ENCODE measurements at regions not wholly inside any gene's neighbourhood (a gene's known extent, or its start where the extent isn't known, plus 50 kb on each side); places are given as distances from the start of the nearest gene placed in this dataset.
"Not testable (repeated sequence)": the region's sequence is repeated elsewhere in the genome, so short reads cannot be mapped to it uniquely, and the experiment has no call there.

GRCh38 chr3:59502806-59503205 is 453.0 kb upstream of the CFAP20DC start:
- Mint-ChIP-seq H3K27ac (no peak overlapping the region), H3K9me3 (no peaks in the 10 kb centered on the region), H3K36me3 (no peaks in the 10 kb centered on the region), H3K27me3 (ENCODE audit: low read depth in 2 of 2) (peaks cover 6 to 19% of the 10 kb centered on the region in 2 donors), H3K4me1 (no peaks in the 10 kb centered on the region), H3K4me3 (no peak overlapping the region)
- Histone ChIP-seq H3K4me3 (ENCODE audit: low read length) (no peak overlapping the region), H3K27me3 (ENCODE audit: control insufficient read depth, insufficient read depth, low read length) (no peaks in the 10 kb centered on the region), H3K4me1 (ENCODE audit: control insufficient read depth, insufficient read depth, low read length) (no peaks in the 10 kb centered on the region), H3K9me3 (ENCODE audit: control insufficient read depth, insufficient read depth, low read length) (no peaks in the 10 kb centered on the region), H3K36me3 (ENCODE audit: control insufficient read depth, insufficient read depth, low read length) (no peaks in the 10 kb centered on the region), H3K27ac (ENCODE audit: low read length) (no peak overlapping the region)
- TF ChIP-seq CTCF (IDR thresholded peaks at IDR 0.05): no peak
- DNase-seq: no peak
- intact Hi-C loops (cut with micrococcal nuclease): no loop called here
- ATAC-seq: no peak
- WGBS (ENCODE audit: insufficient coverage): 83% methylated on average over 4 of the region's 4 CpGs

- Histone ChIP-seq H3K4me3 (ENCODE audit: low read length) (no peak overlapping the region), H3K27ac (ENCODE audit: low read length) (no peak overlapping the region), H3K36me3 (ENCODE audit: control insufficient read depth, insufficient read depth, low read length) (no peaks in the 10 kb centered on the region), H3K4me1 (ENCODE audit: control insufficient read depth, insufficient read depth, low read length) (peaks cover 4% of the 10 kb centered on the region), H3K9me3 (ENCODE audit: control insufficient read depth, insufficient read depth, low read length) (no peaks in the 10 kb centered on the region), H3K27me3 (ENCODE audit: control insufficient read depth, insufficient read depth, low read length) (no peaks in the 10 kb centered on the region)
- Mint-ChIP-seq H3K4me3 (no peak overlapping the region), H3K27ac (no peak overlapping the region), H3K36me3 (no peaks in the 10 kb centered on the region), H3K27me3 (ENCODE audit: low read depth in 2 of 2) (peaks cover 10 to 20% of the 10 kb centered on the region in 2 donors), H3K9me3 (no peaks in the 10 kb centered on the region), H3K4me1 (peaks cover 0 to 12% of the 10 kb centered on the region in 2 donors)
- DNase-seq: no peak
- intact Hi-C loops (cut with micrococcal nuclease): no loop called here
- 91% methylated on average over 4 of the region's 4 CpGs for WGBS (ENCODE audit: insufficient coverage)
- TF ChIP-seq CTCF (IDR thresholded peaks at IDR 0.05): no peak
- no peak for ATAC-seq
These were observed 450.1 kb upstream of the CFAP20DC start for GRCh38 chr3:59499954-59500353.

- no peak for ATAC-seq
- no peaks in the 10 kb centered on the region for H3K36me3 ChIP-seq (ENCODE audit: control insufficient read depth, insufficient read depth, low read length)
- Mint-ChIP-seq H3K27ac (no peak overlapping the region), H3K4me1 (peaks cover 0 to 12% of the 10 kb centered on the region in 2 donors), H3K27me3 (ENCODE audit: low read depth in 2 of 2) (peaks cover 15 to 20% of the 10 kb centered on the region in 2 donors), H3K9me3 (no peaks in the 10 kb centered on the region), H3K4me3 (no peak overlapping the region), H3K36me3 (no peaks in the 10 kb centered on the region)
- H3K4me1 ChIP-seq (ENCODE audit: control insufficient read depth, insufficient read depth, low read length): peaks cover 4% of the 10 kb centered on the region
- intact Hi-C loops (cut with micrococcal nuclease): no loop called here
- DNase-seq: no peak
- no peak for TF ChIP-seq CTCF (IDR thresholded peaks at IDR 0.05)
- no peak overlapping the region for H3K4me3 ChIP-seq (ENCODE audit: low read length)
- H3K27ac ChIP-seq (ENCODE audit: low read length): no peak overlapping the region
- H3K9me3 ChIP-seq (ENCODE audit: control insufficient read depth, insufficient read depth, low read length): no peaks in the 10 kb centered on the region
- WGBS (ENCODE audit: insufficient coverage): 95% methylated on average over 15 of the region's 15 CpGs
- H3K27me3 ChIP-seq (ENCODE audit: control insufficient read depth, insufficient read depth, low read length): no peaks in the 10 kb centered on the region
These were observed 449.2 kb upstream of the CFAP20DC start for GRCh38 chr3:59499000-59499399.

GRCh38 chr3:59496250-59496649 is 446.4 kb upstream of the CFAP20DC start:
- no peak overlapping the region for H3K27ac ChIP-seq (ENCODE audit: low read length)
- H3K9me3 ChIP-seq (ENCODE audit: control insufficient read depth, insufficient read depth, low read length): no peaks in the 10 kb centered on the region
- peaks cover 4% of the 10 kb centered on the region for H3K4me1 ChIP-seq (ENCODE audit: control insufficient read depth, insufficient read depth, low read length)
- Mint-ChIP-seq H3K9me3 (no peaks in the 10 kb centered on the region), H3K4me1 (peaks cover 0 to 12% of the 10 kb centered on the region in 2 donors), H3K27me3 (ENCODE audit: low read depth in 2 of 2) (peaks cover 15% of the 10 kb centered on the region in 2 donors), H3K27ac (no peak overlapping the region), H3K4me3 (no peak overlapping the region), H3K36me3 (no peaks in the 10 kb centered on the region)
- ATAC-seq (peak in 1 of 3 donors; percentile 26), DNase-seq (no peak)
- WGBS (ENCODE audit: insufficient coverage): 52% methylated on average over 5 of the region's 5 CpGs
- H3K4me3 ChIP-seq (ENCODE audit: low read length): no peak overlapping the region
- intact Hi-C loops (cut with micrococcal nuclease): no loop called here
- H3K27me3 ChIP-seq (ENCODE audit: control insufficient read depth, insufficient read depth, low read length): no peaks in the 10 kb centered on the region
- TF ChIP-seq CTCF (IDR thresholded peaks at IDR 0.05): no peak
- no peaks in the 10 kb centered on the region for H3K36me3 ChIP-seq (ENCODE audit: control insufficient read depth, insufficient read depth, low read length)

GRCh38 chr3:59494969-59495368 is 445.1 kb upstream of the CFAP20DC start:
- H3K4me1 ChIP-seq (ENCODE audit: control insufficient read depth, insufficient read depth, low read length); H3K4me3 ChIP-seq (ENCODE audit: low read length); H3K9me3 ChIP-seq (ENCODE audit: control insufficient read depth, insufficient read depth, low read length); H3K36me3 Mint-ChIP-seq; H3K9me3 Mint-ChIP-seq; H3K27ac ChIP-seq (ENCODE audit: low read length); DNase-seq; H3K27me3 ChIP-seq (ENCODE audit: control insufficient read depth, insufficient read depth, low read length); H3K27ac Mint-ChIP-seq; ATAC-seq; H3K36me3 ChIP-seq (ENCODE audit: control insufficient read depth, insufficient read depth, low read length); H3K4me3 Mint-ChIP-seq; intact Hi-C loops (cut with micrococcal nuclease): not testable (repeated sequence)
- Mint-ChIP-seq H3K27me3 (ENCODE audit: low read depth in 2 of 2) (peaks cover 15% of the 10 kb centered on the region in 2 donors), H3K4me1 (peaks cover 0 to 12% of the 10 kb centered on the region in 2 donors)
- WGBS (ENCODE audit: insufficient coverage): 93% methylated on average over 1 of the region's 1 CpG
